C4-2B (cell line): ENCODE measurements at regions not wholly inside any gene's neighbourhood (a gene's known extent, or its start where the extent isn't known, plus 50 kb on each side); places are given as distances from the start of the nearest gene placed in this dataset.

Experiments used
- H3K27ac ChIP-seq: fragments of 450-650 bp; 2 replicates; pipeline ENCODE4 v1.5.1; 2017
- CTCF ChIP-seq: fragments of 450-650 bp; conservative IDR thresholded peaks from 2 replicates; pipeline ENCODE4 v1.5.1; 2017; ENCODE audit warnings: mild to moderate bottlenecking
- ZFX ChIP-seq: fragments of 450-650 bp; IDR thresholded peaks from 2 replicates; pipeline ENCODE4 v1.6.1; 2017

- H3K27ac ChIP-seq: no peak overlapping the region
- TF ChIP-seq CTCF: no peak
- no peak for TF ChIP-seq ZFX
These were observed 109.4 kb upstream of the KIRREL3 start for GRCh38 chr11:127109796-127110480.

DNA sequence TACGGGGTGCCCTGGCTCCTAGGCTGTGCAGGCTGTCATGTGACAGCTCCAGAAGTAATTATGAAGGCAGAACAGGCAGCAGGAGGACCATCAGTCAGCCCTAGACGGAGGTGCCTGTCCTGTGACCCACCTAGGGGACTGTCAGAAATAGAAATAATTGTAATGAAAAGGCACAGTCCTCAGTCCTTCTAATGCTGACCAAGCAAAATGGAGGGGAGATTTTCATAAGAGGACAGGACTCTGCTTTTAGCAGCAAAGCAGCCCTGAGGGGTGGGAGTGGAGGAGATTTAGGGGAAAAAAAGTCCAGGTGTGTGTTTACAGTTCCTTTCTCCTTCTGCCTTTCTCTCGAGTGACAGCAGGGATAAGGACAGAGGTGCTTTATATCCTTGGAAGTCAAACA, 108.3 kb upstream of the KIRREL3 start:
- H3K27ac ChIP-seq: no peak overlapping the region
- TF ChIP-seq CTCF: no peak
- no peak for TF ChIP-seq ZFX

GRCh38 chr11:127106938-127107337, 106.4 kb upstream of the KIRREL3 start:
- no peak overlapping the region for H3K27ac ChIP-seq
- TF ChIP-seq ZFX (no peak), CTCF (no peak)

GRCh38 chr11:127105593-127106541, 105.3 kb upstream of the KIRREL3 start:
- H3K27ac ChIP-seq: no peak overlapping the region; the same call in 1 of the 2 replicates
- TF ChIP-seq CTCF: no peak
- TF ChIP-seq ZFX: no peak

DNA sequence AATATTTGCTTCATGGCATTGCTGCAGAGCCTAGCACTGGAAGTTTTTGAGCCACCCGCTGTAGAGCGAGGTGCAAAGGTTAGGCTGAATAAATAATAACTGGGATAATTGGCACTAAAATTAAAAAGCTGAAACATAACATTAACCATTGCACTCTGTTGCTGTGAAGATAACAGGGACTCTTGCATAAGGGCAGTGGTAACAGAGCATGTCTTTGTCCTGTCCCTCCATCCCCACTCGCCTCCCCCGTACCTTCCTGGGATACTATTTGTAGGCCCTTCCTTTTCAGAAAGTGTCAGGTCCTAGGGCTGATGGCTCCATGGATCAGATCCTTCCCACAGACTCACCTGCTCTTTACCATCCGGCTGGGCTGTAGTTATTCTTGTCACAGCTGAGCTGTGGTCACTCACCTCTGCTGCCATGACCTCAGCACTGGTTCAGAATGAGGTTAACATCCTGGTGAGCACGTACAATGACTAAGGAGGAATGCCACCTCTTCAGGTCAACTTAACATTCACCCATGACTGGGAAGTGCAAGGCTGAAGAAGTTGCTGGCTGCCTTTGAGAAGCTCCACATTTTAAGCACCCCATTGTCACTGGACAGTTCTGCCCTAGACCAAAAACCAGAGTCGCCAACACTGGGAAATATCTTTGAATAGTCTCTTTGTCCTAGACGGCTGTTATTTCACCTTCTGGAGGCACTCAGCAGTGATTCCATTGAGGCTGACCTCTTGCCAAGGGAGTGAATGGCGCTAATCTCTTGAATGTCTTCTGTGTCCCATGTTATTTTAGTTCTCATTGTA, 103.2 kb upstream of the KIRREL3 start:
- TF ChIP-seq CTCF (no peak), ZFX (no peak)
- H3K27ac ChIP-seq: no peak overlapping the region

GRCh38 chr11:127098684-127099083, 98.1 kb upstream of the KIRREL3 start:
- TF ChIP-seq CTCF: no peak
- TF ChIP-seq ZFX: no peak
- no peak overlapping the region for H3K27ac ChIP-seq
